Esophagus squamous epithelium (tissue), 5 donors: ENCODE measurements at regions not wholly inside any gene's neighbourhood (a gene's known extent, or its start where the extent isn't known, plus 50 kb on each side); places are given as distances from the start of the nearest gene placed in this dataset.
A peak's percentile ranks its signal among the peaks of the same experiment; 100 is the strongest.

Experiments
- DNase-seq: peaks from one replicate; lab custom pipeline; 2025; lab: John Stamatoyannopoulos, UW
- H3K27ac ChIP-seq, 4 donors: fragments of 200-600 bp; sonication (generic); one replicate each; pipeline ENCODE4 v1.5.1; 2016 to 2019; ENCODE audit warnings: mild to moderate bottlenecking in 1 of 4
- H3K27me3 ChIP-seq, 4 donors: fragments of 200-600 bp; sonication (generic); 1 replicate in 3 of 4; 2 replicates in 1 of 4; pipeline versions ENCODE4 v1.5.1 to v1.6.0; 2017 to 2021; ENCODE audit warnings: antibody characterized with exemption in 1 of 4
- H3K36me3 ChIP-seq, 3 donors: fragments of 200-600 bp; sonication (generic); one replicate each; pipeline ENCODE4 v1.5.1; 2016 to 2019
- H3K4me1 ChIP-seq, 3 donors: fragments of 200-600 bp; sonication (generic); one replicate each; pipeline ENCODE4 v1.5.1; 2017 to 2019
- H3K4me3 ChIP-seq, 4 donors: fragments of 200-600 bp; sonication (generic); 1 replicate in 3 of 4; 2 replicates in 1 of 4; pipeline ENCODE4 v1.5.1; 2016 to 2019; ENCODE audit warnings: mild to moderate bottlenecking in 2 of 4, moderate library complexity in 1 of 4
- H3K9me3 ChIP-seq, 3 donors: fragments of 200-600 bp; sonication (generic); one replicate each; pipeline ENCODE4 v1.5.1; 2016 to 2019
- POLR2A ChIP-seq, 4 donors: fragments of 450-650 bp; IDR thresholded peaks; one replicate each; pipeline ENCODE4 v1.6.1; 2017; ENCODE audit warnings: antibody characterized with exemption in 4 of 4, mild to moderate bottlenecking in 4 of 4, moderate library complexity in 3 of 4
- WGBS, 2 donors: methylation state at CpG; one replicate each; pipeline ENCODE4 v1.1.5; 2018; 5-methylcytosine and 5-hydroxymethylcytosine counted together
- intact Hi-C: fragments of 100-400 bp; cut with DNase I; formaldehyde crosslinking; loops from one replicate; pipeline ENCODE4 v1.15.0; 2022
- TF ChIP-seq, protein P1 (sequence below), 6 experiments: fragments of 450-650 bp in 4 of 6; fragments of 200-600 bp in 2 of 6; sonication (generic) in 2 of 6; IDR thresholded peaks; one replicate each; pipeline ENCODE4 v1.5.1; 2016 to 2019; ENCODE audit warnings: antibody characterized with exemption in 6 of 6, mild to moderate bottlenecking in 4 of 6, moderate library complexity in 4 of 6
- donor health status: DM: yes; HTN: yes; CAD: no.

DNA sequence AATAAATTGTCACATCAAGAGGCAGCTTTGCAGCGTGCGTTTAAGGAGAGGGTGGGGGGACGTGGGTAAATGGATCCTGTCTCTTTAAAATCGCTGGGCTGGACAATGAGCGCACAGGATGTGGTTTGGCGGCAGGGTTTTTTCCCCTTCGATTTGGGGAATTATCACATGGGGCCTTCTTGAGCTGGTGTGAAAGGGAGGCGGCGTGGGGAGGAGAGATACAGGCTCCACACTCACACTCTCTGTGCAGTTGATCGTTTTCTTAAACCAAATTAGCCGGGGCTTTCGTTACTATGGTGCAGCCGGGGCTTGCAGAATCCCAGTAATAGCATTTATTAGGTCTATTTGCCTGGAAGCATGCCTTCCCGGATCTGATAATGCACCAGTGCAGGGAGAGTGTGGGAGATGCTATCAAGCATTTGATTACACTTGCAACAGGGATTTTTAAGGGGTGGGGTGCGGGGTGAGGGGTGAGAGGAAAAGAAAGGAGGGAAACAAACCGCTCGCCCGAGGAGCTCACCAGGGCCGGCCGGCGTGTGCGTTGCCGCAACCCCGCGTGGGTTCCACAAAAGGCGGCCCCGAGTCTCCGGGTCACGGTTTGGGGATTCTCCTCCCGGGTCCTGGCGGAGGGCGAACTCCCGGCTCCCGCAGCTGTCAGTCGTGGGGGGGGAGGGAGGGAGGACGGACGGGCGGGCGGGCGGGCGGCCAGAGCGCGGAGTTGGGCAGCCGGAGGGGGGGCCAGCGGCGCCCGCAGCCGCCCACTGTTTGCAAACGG, 58.8 kb upstream of the GSE1 start:
- peak; percentile 39 for DNase-seq
- Histone ChIP-seq H3K9me3 (no peaks in the 10 kb centered on the region), H3K27me3 (peaks cover 0 to 21% (median 0%) of the 10 kb centered on the region in 4 donors), H3K36me3 (no peaks in the 10 kb centered on the region), H3K27ac (peak overlapping the region; percentile 66 to 94 (median 86)), H3K4me3 (peak overlapping the region; percentile 53 to 93 (median 74)), H3K4me1 (peaks cover 29 to 68% (median 54%) of the 10 kb centered on the region in 3 donors)
- TF ChIP-seq, protein P1, sequence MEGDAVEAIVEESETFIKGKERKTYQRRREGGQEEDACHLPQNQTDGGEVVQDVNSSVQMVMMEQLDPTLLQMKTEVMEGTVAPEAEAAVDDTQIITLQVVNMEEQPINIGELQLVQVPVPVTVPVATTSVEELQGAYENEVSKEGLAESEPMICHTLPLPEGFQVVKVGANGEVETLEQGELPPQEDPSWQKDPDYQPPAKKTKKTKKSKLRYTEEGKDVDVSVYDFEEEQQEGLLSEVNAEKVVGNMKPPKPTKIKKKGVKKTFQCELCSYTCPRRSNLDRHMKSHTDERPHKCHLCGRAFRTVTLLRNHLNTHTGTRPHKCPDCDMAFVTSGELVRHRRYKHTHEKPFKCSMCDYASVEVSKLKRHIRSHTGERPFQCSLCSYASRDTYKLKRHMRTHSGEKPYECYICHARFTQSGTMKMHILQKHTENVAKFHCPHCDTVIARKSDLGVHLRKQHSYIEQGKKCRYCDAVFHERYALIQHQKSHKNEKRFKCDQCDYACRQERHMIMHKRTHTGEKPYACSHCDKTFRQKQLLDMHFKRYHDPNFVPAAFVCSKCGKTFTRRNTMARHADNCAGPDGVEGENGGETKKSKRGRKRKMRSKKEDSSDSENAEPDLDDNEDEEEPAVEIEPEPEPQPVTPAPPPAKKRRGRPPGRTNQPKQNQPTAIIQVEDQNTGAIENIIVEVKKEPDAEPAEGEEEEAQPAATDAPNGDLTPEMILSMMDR (IDR thresholded peaks at IDR 0.05): no peak
- peak in 1 of 4 donors; percentile 55 for TF ChIP-seq POLR2A (IDR thresholded peaks at IDR 0.05)
- intact Hi-C loops: no loop called here
- 0 to 1% methylated on average over 19 to 27 of the region's 49 CpGs for WGBS, 2 donors

GRCh38 chr16:85554889-85555718, 58.0 kb upstream of the GSE1 start:
- TF ChIP-seq, protein P1 (IDR thresholded peaks at IDR 0.05): no peak
- TF ChIP-seq POLR2A (IDR thresholded peaks at IDR 0.05): peak in 2 of 4 donors; percentile 25 to 35
- Histone ChIP-seq H3K4me1 (peaks cover 34 to 74% (median 58%) of the 10 kb centered on the region in 3 donors), H3K4me3 (peak overlapping the region; percentile 53 to 93 (median 74)), H3K9me3 (no peaks in the 10 kb centered on the region), H3K27ac (peak overlapping the region; percentile 66 to 94 (median 86)), H3K36me3 (no peaks in the 10 kb centered on the region), H3K27me3 (peaks cover 0 to 21% (median 0%) of the 10 kb centered on the region in 4 donors)
- DNase-seq: no peak
- intact Hi-C loops: no loop called here
- 0 to 1% methylated on average over 10 to 31 of the region's 62 CpGs for WGBS, 2 donors

DNA sequence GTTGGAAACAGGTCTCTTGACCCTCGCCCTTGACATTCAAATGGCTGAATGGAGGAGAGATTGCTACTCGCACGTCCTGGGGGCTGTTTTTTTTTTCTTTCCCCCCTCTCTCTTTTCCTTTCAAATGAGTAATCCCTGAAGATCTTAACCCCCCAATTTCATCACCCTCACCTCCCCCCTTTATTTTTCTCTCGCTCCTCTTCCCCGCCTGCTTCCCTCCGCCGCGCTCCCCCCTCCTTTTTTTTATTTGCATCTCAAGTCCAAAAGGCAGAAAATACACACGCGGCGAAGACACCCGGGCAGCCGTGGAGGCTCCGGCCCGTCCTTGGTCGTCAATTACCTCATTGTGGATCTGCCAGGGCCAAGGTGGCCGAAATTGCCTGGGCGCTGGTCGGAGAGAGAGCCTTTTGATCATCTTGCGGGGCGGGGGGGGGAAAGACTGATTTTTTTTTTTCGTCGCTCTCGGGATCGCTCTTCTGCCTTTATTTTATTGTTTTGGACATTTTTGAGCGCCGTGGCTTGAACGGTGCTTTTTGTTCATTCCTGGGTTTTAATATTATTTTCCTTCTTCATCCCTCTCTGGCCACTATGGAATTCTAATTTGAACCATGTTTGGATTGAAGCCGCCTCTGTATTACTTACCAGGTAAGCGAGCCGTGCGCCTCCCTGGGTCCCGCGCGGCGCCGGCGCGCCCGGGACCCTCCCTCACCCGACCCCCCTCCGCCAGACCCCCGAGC, 57.2 kb upstream of the GSE1 start:
- Histone ChIP-seq H3K4me3 (peak overlapping the region; percentile 53 to 93 (median 74)), H3K36me3 (no peaks in the 10 kb centered on the region), H3K27me3 (peaks cover 0 to 21% (median 0%) of the 10 kb centered on the region in 4 donors), H3K27ac (peak overlapping the region; percentile 68 to 94 (median 86)), H3K4me1 (peaks cover 34 to 74% (median 58%) of the 10 kb centered on the region in 3 donors), H3K9me3 (no peaks in the 10 kb centered on the region)
- TF ChIP-seq, protein P1 (IDR thresholded peaks at IDR 0.05): no peak
- peak in 1 of 4 donors; percentile 20 for TF ChIP-seq POLR2A (IDR thresholded peaks at IDR 0.05)
- intact Hi-C loops: no loop called here
- DNase-seq: no peak
- 0 to 1% methylated on average over 27 to 30 of the region's 43 CpGs for WGBS, 2 donors

GRCh38 chr16:85556456-85557082, 56.6 kb upstream of the GSE1 start:
- TF ChIP-seq, protein P1 (IDR thresholded peaks at IDR 0.05): no peak
- no peak for TF ChIP-seq POLR2A (IDR thresholded peaks at IDR 0.05)
- H3K36me3 ChIP-seq: no peaks in the 10 kb centered on the region
- no CpG with 5 or more reads among the region's 65 CpGs for WGBS, 2 donors
- DNase-seq: no peak
- peaks cover 34 to 81% (median 58%) of the 10 kb centered on the region in 3 donors for H3K4me1 ChIP-seq
- intact Hi-C loops: no loop called here
- no peaks in the 10 kb centered on the region for H3K9me3 ChIP-seq
- H3K27ac ChIP-seq: peak overlapping the region; percentile 68 to 89 (median 86)
- peaks cover 0 to 21% (median 0%) of the 10 kb centered on the region in 4 donors for H3K27me3 ChIP-seq
- H3K4me3 ChIP-seq: peak overlapping the region; percentile 53 to 93 (median 74)
